ENCODE measurements at regions not wholly inside any gene's neighbourhood (a gene's known extent, or its start where the extent isn't known, plus 50 kb on each side); places are given as distances from the start of the nearest gene placed in this dataset.

DNA sequence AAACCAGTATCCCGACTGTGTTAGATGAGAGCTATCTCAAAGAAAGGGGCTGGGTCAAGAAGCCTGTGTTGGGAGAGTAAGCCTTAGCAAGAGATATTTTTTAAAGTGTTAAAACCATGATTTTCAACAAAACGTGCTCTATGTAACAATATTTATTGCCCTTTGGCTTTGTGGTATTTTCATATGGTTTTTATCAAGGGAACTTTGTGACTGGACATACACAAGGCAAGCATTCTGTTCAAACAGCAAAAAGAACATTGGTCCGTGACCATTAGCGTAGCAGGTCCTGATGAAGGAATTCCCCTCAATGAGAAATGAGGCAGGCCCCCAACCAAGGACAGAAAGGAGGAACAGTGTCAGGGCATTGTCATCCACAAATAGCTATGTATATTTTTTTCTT, 222.6 kb downstream of the MYLK4 start:
- 83% methylated on average over 4 of the region's 4 CpGs for WGBS (ENCODE audit: insufficient coverage)
- H3K27ac ChIP-seq (ENCODE audit: low read length) = no peak overlapping the region
- TF ChIP-seq, protein P1, sequence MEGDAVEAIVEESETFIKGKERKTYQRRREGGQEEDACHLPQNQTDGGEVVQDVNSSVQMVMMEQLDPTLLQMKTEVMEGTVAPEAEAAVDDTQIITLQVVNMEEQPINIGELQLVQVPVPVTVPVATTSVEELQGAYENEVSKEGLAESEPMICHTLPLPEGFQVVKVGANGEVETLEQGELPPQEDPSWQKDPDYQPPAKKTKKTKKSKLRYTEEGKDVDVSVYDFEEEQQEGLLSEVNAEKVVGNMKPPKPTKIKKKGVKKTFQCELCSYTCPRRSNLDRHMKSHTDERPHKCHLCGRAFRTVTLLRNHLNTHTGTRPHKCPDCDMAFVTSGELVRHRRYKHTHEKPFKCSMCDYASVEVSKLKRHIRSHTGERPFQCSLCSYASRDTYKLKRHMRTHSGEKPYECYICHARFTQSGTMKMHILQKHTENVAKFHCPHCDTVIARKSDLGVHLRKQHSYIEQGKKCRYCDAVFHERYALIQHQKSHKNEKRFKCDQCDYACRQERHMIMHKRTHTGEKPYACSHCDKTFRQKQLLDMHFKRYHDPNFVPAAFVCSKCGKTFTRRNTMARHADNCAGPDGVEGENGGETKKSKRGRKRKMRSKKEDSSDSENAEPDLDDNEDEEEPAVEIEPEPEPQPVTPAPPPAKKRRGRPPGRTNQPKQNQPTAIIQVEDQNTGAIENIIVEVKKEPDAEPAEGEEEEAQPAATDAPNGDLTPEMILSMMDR (IDR thresholded peaks at IDR 0.05) = no peak
- DNase-seq (no peak), ATAC-seq (no peak)
- Mint-ChIP-seq H3K4me1 (peaks cover 0 to under 1% of the 10 kb centered on the region in 2 donors), H3K4me3 (no peak overlapping the region), H3K36me3 (peaks cover 13% of the 10 kb centered on the region), H3K27me3 (ENCODE audit: low read depth in 2 of 2) (peaks cover 19 to 57% of the 10 kb centered on the region in 2 donors), H3K9me3 (peaks cover 3 to 5% of the 10 kb centered on the region in 2 donors), H3K27ac (no peak overlapping the region)
- H3K4me1 ChIP-seq (ENCODE audit: control insufficient read depth, insufficient read depth, low read length) = no peaks in the 10 kb centered on the region
- no peak overlapping the region for H3K4me3 ChIP-seq (ENCODE audit: low read length)
- intact Hi-C loops (cut with micrococcal nuclease) = no loop called here
- no peaks in the 10 kb centered on the region for H3K36me3 ChIP-seq (ENCODE audit: control insufficient read depth, insufficient read depth, low read length)
- peaks cover 9% of the 10 kb centered on the region for H3K9me3 ChIP-seq (ENCODE audit: control insufficient read depth, insufficient read depth, low read length)
- no peaks in the 10 kb centered on the region for H3K27me3 ChIP-seq (ENCODE audit: control insufficient read depth, insufficient read depth, low read length)

DNA sequence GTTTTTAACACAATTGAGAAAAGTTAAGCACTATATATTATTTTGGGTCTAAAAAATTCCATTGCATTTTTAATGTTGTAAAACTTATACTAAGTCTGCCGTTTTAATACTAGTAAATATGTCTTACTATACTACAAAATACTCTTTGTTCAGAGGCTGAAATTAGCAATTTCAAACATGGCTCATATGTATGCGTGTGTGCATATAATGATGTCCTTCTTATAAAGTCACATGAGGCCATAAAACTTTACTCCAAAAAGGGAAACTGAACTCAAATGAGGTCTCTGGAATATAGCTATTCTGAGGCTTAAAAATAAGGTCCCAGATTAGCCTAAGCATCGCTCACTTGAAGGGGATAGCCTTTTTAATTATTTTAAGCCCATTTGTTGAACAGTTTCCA, 224.0 kb downstream of the MYLK4 start:
- peaks cover 23 to 48% of the 10 kb centered on the region in 2 donors for H3K27me3 Mint-ChIP-seq (ENCODE audit: low read depth in 2 of 2)

DNA sequence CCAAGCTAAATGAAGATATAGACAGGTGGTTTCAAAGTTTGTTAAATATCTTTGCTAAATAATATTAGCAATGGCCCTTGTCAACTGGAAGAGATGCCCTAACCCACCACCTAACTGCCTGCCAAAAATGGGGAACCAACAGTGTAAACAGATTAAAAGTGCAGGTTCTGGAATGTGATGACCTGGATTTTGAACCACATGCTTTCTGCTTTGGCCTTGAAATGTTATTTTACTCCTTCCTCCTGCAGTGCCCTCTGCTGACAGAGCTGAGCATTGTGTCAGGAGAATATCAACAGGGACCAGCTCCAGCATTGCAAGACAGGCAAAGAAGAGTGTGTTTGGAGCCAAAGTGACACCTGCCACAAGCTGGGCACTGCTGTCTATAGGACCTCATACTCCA, 226.6 kb downstream of the MYLK4 start:
- no peaks in the 10 kb centered on the region for H3K36me3 ChIP-seq (ENCODE audit: control insufficient read depth, insufficient read depth, low read length)
- H3K4me3 ChIP-seq (ENCODE audit: low read length) = no peak overlapping the region
- DNase-seq = no peak
- Mint-ChIP-seq H3K9me3 (peaks cover 7 to 12% of the 10 kb centered on the region in 2 donors), H3K4me1 (peaks cover 12 to 14% of the 10 kb centered on the region in 2 donors), H3K4me3 (no peak overlapping the region), H3K27ac (no peak overlapping the region), H3K36me3 (peaks cover 18% of the 10 kb centered on the region), H3K27me3 (ENCODE audit: low read depth in 2 of 2) (peaks cover 11 to 39% of the 10 kb centered on the region in 2 donors)
- H3K27me3 ChIP-seq (ENCODE audit: control insufficient read depth, insufficient read depth, low read length) = no peaks in the 10 kb centered on the region
- no peak for ATAC-seq
- TF ChIP-seq, protein P1 (IDR thresholded peaks at IDR 0.05) = no peak
- H3K27ac ChIP-seq (ENCODE audit: low read length) = no peak overlapping the region
- H3K4me1 ChIP-seq (ENCODE audit: control insufficient read depth, insufficient read depth, low read length) = peaks cover 6% of the 10 kb centered on the region
- peaks cover 14% of the 10 kb centered on the region for H3K9me3 ChIP-seq (ENCODE audit: control insufficient read depth, insufficient read depth, low read length)
- intact Hi-C loops (cut with micrococcal nuclease) = no loop called here

More for the DNA sequence above, 224.0 kb downstream of the MYLK4 start:
- H3K27ac ChIP-seq (ENCODE audit: low read length) = no peak overlapping the region
- TF ChIP-seq, protein P1 (IDR thresholded peaks at IDR 0.05) = no peak
- no peaks in the 10 kb centered on the region for H3K36me3 ChIP-seq (ENCODE audit: control insufficient read depth, insufficient read depth, low read length)
- peaks cover 12 to 14% of the 10 kb centered on the region in 2 donors for H3K4me1 Mint-ChIP-seq
- ATAC-seq (no peak), DNase-seq (no peak)
- H3K27ac Mint-ChIP-seq = no peak overlapping the region
- no peaks in the 10 kb centered on the region for H3K27me3 ChIP-seq (ENCODE audit: control insufficient read depth, insufficient read depth, low read length)
- H3K36me3 Mint-ChIP-seq = peaks cover 18% of the 10 kb centered on the region
- intact Hi-C loops (cut with micrococcal nuclease) = no loop called here
- 67% methylated on average over 1 of the region's 3 CpGs for WGBS (ENCODE audit: insufficient coverage)
- H3K9me3 Mint-ChIP-seq = peaks cover 7 to 10% of the 10 kb centered on the region in 2 donors
- peaks cover 9% of the 10 kb centered on the region for H3K9me3 ChIP-seq (ENCODE audit: control insufficient read depth, insufficient read depth, low read length)
- no peak overlapping the region for H3K4me3 ChIP-seq (ENCODE audit: low read length)
- no peak overlapping the region for H3K4me3 Mint-ChIP-seq
- H3K4me1 ChIP-seq (ENCODE audit: control insufficient read depth, insufficient read depth, low read length) = peaks cover 6% of the 10 kb centered on the region

- no peaks in the 10 kb centered on the region for H3K27me3 ChIP-seq (ENCODE audit: control insufficient read depth, insufficient read depth, low read length)
Measured at GRCh38 chr6:2523061-2523460, 227.7 kb downstream of the MYLK4 start.

More at GRCh38 chr6:2523061-2523460, 227.7 kb downstream of the MYLK4 start:
- peaks cover 12 to 14% of the 10 kb centered on the region in 2 donors for H3K4me1 Mint-ChIP-seq
- DNase-seq = no peak
- H3K27me3 Mint-ChIP-seq (ENCODE audit: low read depth in 2 of 2) = peaks cover 11 to 47% of the 10 kb centered on the region in 2 donors
- WGBS (ENCODE audit: insufficient coverage) = 86% methylated on average over 3 of the region's 3 CpGs
- Histone ChIP-seq H3K27ac (ENCODE audit: low read length) (no peak overlapping the region), H3K4me1 (ENCODE audit: control insufficient read depth, insufficient read depth, low read length) (peaks cover 6% of the 10 kb centered on the region), H3K4me3 (ENCODE audit: low read length) (no peak overlapping the region), H3K36me3 (ENCODE audit: control insufficient read depth, insufficient read depth, low read length) (no peaks in the 10 kb centered on the region), H3K9me3 (ENCODE audit: control insufficient read depth, insufficient read depth, low read length) (peaks cover 14% of the 10 kb centered on the region)
- H3K9me3 Mint-ChIP-seq = peaks cover 9 to 12% of the 10 kb centered on the region in 2 donors
- no peak for ATAC-seq
- peak overlapping the region; percentile 2 for H3K4me3 Mint-ChIP-seq
- no peak overlapping the region for H3K27ac Mint-ChIP-seq
- H3K36me3 Mint-ChIP-seq = peaks cover 18% of the 10 kb centered on the region
- TF ChIP-seq, protein P1 (IDR thresholded peaks at IDR 0.05) = no peak
- intact Hi-C loops (cut with micrococcal nuclease) = no loop called here

All from natural killer cell (primary cell).